ENCODE measurements at regions not wholly inside any gene's neighbourhood (a gene's known extent, or its start where the extent isn't known, plus 50 kb on each side); places are given as distances from the start of the nearest gene placed in this dataset.

DNA sequence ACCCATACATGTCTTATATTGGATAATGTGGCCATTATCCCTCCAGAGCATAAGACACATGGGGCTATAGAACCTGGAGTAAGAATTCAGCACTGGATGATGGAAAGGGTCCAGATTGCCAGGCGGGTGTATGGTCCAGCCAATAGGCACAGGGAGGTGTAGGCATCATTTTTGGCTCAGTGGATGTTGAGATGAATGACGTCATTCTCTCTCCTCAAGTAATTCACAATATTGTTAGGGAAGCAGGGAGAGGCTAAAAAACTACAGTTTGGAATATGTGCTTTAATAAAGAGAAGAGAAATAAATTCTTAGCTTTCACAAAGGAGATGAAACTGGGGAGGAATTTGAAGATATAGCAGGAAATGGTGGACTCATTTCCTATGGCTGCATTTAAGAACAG is 461.1 kb upstream of the GOT2 start:
- TF ChIP-seq, protein P1, sequence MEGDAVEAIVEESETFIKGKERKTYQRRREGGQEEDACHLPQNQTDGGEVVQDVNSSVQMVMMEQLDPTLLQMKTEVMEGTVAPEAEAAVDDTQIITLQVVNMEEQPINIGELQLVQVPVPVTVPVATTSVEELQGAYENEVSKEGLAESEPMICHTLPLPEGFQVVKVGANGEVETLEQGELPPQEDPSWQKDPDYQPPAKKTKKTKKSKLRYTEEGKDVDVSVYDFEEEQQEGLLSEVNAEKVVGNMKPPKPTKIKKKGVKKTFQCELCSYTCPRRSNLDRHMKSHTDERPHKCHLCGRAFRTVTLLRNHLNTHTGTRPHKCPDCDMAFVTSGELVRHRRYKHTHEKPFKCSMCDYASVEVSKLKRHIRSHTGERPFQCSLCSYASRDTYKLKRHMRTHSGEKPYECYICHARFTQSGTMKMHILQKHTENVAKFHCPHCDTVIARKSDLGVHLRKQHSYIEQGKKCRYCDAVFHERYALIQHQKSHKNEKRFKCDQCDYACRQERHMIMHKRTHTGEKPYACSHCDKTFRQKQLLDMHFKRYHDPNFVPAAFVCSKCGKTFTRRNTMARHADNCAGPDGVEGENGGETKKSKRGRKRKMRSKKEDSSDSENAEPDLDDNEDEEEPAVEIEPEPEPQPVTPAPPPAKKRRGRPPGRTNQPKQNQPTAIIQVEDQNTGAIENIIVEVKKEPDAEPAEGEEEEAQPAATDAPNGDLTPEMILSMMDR (IDR thresholded peaks at IDR 0.05; ENCODE audit: low read depth, low read length, poor library complexity, severe bottlenecking), result no peak
- TF ChIP-seq EZH2phosphoT487 (IDR thresholded peaks at IDR 0.05; ENCODE audit: borderline replicate concordance, low read length), result no peak

All from DOHH2 (cell line).